HG03060 (cell line): ENCODE measurements at regions not wholly inside any gene's neighbourhood (a gene's known extent, or its start where the extent isn't known, plus 50 kb on each side); places are given as distances from the start of the nearest gene placed in this dataset.

ENCODE experiments used
- ATAC-seq: cut with Tn5 transposase; IDR thresholded peaks from one replicate; pipeline ENCODE4 v1.9.1; 2021; ENCODE audit warnings: low read depth, moderate number of reproducible peaks; ENCODE audit not compliant: unreplicated experiment

DNA sequence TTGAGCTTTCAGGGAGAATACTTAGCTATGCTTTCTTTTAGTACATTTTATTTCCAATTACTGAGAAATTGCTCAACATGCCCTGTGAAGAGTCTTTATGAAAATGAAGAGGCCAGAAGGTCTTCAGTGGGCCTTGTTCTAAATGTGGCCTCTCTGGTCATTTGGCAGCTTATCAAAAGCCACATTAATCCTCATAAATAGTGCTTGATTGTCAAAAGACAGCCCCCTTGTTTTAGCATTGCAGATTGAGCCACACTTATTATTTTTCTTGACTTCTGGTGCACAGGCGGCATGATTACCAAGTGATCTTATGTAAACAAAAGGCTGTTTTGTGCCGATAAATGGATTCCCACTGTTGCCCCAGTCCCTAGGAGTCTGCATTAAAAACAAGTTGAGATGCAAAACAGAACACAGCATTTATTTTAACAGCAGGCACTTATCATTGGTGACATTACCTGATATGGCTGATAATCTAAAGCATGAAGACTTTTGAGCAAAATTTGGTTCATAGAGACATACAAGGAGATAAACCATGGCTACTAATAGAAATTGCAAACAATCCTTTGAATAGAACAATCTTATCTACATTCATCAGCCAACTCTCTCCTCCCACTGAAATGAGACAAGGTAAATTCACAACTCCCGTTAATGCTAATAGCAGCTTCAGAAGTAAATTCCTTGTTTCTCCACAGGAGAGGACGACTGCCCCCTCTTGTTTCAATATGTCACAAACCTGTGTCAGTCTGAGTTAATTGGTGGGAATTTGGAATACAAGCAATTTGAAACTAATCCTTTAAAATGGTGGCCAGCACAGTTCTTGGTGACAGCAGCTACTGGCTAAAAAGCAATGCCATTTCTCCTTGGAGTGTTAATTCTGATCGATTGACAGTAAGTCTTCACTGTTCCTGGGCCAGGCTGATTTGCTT, 194.3 kb downstream of the NSUN3 start:
- ATAC-seq: no peak

- no peak for ATAC-seq
Measured at GRCh38 chr3:94258851-94259250, 196.0 kb downstream of the NSUN3 start.

- no peak for ATAC-seq
Measured at GRCh38 chr3:94259291-94259690, 196.4 kb downstream of the NSUN3 start.

DNA sequence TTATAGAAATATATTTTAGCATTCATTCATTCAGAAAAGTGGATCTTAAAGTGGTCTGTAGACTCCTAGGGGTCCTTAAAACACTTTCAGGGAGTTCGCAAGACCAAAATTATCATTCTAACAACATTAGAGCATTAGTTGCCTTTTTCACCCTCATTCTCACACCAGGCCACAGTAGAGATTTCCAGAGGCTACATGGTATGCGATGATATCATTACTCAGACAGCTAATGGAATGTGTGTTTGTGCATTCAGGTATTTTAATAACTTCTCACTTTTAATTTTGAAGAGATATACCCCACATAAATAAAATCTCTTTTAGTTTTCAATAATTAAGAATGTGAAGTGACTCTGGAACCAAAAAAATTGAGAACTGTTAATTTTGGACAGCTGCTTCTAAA, 206.9 kb downstream of the NSUN3 start:
- no peak for ATAC-seq

DNA sequence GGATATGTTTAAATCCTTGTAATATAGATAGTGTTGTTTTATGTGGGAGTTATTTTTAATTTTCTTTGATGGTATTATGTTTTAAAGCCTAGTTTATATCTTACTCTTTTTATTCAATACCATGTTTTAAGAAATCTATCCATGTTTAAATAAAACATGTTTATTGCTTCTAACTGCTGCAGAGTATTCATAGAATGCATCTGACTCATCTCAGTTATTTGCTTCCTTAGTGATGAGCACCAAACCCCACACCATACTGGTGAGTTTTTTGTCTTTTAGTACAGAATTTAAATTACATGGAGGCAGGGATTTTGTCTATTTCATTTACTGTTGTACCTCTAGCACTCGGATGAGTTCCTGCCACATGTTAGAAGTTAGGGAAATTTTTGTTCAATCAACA, 209.2 kb downstream of the NSUN3 start:
- no peak for ATAC-seq

GRCh38 chr3:94280958-94281357, 218.1 kb downstream of the NSUN3 start:
- no peak for ATAC-seq

- ATAC-seq: no peak
Measured at GRCh38 chr3:94285872-94286271, 223.0 kb downstream of the NSUN3 start.

DNA sequence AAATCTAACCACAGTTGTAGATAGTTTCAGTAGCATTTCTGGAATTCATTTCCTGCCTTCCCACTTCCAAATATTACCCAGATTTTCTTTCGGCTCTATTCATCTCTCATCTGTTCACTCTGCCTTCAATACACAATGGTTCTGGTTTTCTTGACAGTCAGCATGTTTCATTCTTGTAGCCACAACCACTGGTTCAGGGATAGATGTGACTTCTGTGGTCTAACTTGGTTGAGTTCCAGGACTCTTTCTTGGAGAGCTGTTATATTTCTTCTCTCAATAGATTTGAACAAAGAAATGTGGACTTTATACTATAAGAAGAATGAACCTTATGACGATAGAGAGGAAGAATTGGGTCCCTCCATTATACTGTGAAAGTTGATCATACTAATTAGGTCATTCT, 228.8 kb downstream of the NSUN3 start:
- no peak for ATAC-seq

DNA sequence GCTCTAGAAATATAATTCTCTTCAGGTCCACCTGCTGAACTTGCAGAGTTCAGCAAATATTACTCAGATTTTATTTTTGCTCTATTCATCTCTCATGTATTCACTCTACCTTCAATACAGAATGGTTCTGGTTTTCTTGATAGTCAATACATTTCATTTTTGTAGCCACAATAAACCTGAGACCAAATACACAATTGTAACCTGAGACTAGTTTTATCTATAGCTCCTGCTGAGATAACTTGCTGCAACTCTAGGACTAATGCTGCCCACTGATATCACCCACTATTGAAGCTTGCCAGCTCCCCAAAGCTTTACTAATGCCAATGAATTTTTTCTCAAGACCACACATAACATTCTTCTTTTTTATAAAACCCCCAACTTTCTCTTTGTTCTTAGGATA, 229.3 kb downstream of the NSUN3 start:
- no peak for ATAC-seq

DNA sequence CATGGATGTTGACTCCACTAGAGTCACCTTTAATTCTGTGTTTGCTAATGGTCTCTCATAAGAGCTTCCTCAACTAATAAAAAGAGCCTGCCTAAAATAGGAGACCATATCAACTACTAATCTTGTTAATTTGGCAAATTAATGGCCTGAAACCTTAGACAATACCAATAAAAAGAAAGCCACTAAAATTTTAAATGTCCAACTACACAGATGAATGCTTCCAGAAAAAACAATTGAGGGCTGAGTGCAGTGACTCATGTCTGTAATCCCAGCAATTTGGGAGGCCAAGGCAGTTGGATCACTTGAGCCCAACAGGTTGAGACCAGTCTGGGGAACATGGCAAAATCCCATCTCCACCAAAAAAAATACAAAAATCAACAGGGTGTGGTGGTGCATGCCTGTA, 230.9 kb downstream of the NSUN3 start:
- no peak for ATAC-seq

- no peak for ATAC-seq
Measured at GRCh38 chr3:94294806-94295205, 231.9 kb downstream of the NSUN3 start.

- no peak for ATAC-seq
Measured at GRCh38 chr3:94299716-94300115, 236.9 kb downstream of the NSUN3 start.

GRCh38 chr3:94301366-94301765, 238.5 kb downstream of the NSUN3 start:
- no peak for ATAC-seq

GRCh38 chr3:94303266-94303665, 240.4 kb downstream of the NSUN3 start:
- no peak for ATAC-seq

- ATAC-seq: no peak
Measured at GRCh38 chr3:94303897-94304296, 241.0 kb downstream of the NSUN3 start.

- ATAC-seq: no peak
Measured at GRCh38 chr3:94304954-94305353, 242.1 kb downstream of the NSUN3 start.

DNA sequence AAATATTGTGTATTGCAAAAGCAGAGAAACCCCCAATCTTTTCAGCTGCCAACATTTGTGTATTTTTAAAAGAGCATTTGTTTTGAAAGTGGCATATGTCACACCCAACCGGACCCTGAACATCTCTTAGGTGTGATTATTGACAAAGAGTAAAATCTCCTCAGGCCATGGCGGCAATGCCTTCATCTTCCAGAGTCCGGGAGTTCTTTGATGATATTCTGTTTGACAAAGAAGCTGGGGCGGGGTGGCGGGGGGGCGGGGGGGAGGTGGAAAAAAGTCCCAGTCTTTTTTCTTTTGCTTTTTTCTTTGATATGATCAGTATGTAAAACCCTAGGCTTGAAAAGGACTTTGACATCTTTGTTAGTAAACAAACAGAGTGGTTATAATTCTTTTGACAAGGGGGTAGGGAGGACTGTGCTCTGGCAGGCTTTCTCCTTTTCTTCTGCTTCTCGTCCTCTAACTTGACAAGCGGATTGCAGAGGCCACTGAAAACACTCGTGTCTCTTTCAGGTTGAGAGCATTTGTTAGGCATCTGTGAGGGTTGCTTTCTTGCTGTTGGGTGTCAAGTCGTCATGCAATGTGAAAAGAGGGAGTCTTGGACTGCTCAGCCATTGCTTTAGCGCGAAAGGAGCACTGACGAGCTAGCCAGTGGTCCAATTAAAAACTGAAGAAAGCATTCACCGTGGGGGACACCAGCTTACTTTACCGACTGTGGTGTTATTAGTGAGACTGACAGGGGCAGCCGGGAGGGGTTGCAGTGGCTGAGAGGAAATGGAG, 243.2 kb downstream of the NSUN3 start:
- no peak for ATAC-seq

DNA sequence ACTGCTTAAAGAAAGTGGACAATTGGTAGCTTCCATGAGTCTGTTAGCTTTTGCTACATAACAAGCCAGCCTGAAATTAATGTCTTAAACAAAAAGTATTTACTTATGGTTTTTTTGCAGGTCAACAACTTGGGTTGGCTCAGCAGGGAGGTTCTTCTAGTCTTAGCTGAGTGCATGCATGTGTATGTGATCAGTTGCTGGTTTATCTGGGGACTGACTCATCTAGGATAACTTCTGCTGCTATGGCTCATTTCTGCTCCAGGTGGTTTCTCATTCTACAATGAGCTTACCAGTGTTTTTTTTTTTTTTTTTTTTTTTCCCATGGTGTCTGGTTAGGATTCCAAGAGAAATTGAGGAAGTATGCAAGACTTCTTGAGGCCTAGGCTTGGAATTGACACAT, 244.7 kb downstream of the NSUN3 start:
- ATAC-seq: no peak

- ATAC-seq: no peak
Measured at GRCh38 chr3:94308767-94309166, 245.9 kb downstream of the NSUN3 start.

GRCh38 chr3:94310341-94311135, 247.7 kb downstream of the NSUN3 start:
- no peak for ATAC-seq

GRCh38 chr3:94311651-94312050, 248.8 kb downstream of the NSUN3 start:
- ATAC-seq: no peak
